AG20443 (cell line): ENCODE measurements at regions not wholly inside any gene's neighbourhood (a gene's known extent, or its start where the extent isn't known, plus 50 kb on each side); places are given as distances from the start of the nearest gene placed in this dataset.

ENCODE experiments used
- DNase-seq: peaks from one replicate; pipeline ENCODE4 v3.0.0; 2012; ENCODE audit warnings: low spot score, mixed read lengths

DNA sequence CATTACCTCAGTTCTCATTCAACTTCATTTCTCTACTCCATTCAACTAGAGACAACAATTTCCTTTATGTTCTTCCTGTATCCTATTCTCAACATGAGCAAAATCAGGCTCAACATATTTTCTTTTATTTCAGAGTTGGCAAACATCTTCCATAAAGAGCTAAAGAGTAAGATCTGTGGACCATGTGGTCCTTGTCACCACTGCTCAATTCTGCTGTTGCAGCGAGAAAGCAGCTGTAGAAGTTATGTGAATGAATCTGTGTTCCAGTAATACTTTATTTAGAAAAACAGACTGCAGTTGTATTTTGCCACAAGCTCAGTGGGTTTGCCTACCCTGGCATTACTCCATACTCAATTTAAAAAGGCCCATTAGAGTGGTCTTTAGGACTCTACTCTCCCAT, 2057.3 kb downstream of the ARAP2 start:
- DNase-seq: no peak

DNA sequence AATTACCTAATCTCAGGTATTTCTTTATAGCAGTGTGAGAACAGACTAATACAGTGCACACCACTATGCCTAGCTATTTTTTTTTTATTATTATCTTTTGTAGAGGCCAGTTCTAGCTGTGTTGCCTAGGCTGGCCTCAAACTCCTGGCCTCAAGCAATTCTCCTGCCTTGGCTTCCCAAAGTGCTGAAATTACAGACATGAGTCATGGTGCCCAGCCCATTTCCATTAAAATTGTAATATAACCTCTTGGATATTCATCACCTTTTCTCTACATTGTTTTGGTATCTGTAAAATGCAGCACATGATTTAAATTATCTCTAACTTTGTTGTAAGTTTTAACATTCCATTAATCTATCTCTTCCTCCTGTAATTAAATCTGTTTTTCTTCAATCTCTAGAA, 2052.9 kb downstream of the ARAP2 start:
- no peak for DNase-seq

GRCh38 chr4:34193451-34194154, 2050.7 kb downstream of the ARAP2 start:
- DNase-seq: no peak

GRCh38 chr4:34194585-34194984, 2049.7 kb downstream of the ARAP2 start:
- no peak for DNase-seq

GRCh38 chr4:34196375-34196774, 2047.9 kb downstream of the ARAP2 start:
- DNase-seq: no peak

GRCh38 chr4:34198966-34199365, 2045.3 kb downstream of the ARAP2 start:
- DNase-seq: no peak

GRCh38 chr4:34200535-34200934, 2043.8 kb downstream of the ARAP2 start:
- no peak for DNase-seq

- DNase-seq: no peak
Observed at GRCh38 chr4:34202154-34202553, 2042.2 kb downstream of the ARAP2 start.

DNA sequence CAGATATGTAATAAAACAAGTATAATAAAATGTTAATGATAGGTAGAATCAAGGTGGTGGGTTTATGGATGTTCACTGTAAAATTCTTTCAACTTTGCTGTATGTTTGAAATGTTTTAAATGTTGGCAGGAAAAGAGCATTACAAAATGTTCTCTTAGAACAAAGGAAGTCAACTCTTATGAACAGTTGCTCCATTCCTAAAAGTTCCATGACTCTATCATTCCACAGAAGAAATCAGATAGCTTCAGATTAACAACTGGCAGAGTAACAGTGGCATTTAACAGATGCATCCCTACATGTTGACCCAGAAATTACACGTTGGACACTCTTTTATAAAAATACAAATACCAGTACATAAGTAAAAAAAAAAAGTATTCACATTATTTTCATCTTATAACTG, 2023.7 kb downstream of the ARAP2 start:
- no peak for DNase-seq

DNA sequence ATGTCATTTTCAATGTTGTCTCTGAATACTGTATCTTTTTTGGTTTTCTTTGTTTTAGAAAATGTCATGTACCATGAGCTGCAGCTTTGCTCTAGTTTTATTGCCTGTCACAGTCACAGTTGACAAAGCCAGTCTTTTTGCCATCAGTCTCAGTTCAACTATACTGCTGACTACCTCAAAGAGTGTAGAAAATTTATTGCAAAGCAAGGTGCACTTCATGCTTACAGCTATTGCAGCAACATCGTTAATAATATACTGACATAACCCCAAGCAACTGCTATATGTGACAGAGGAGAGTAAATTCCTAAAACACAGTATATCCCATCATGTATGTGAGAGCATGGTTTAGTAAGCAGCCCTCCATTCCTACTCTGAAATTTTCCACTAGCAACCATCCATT, 2022.3 kb downstream of the ARAP2 start:
- no peak for DNase-seq

GRCh38 chr4:34236118-34236517, 2008.2 kb downstream of the ARAP2 start:
- DNase-seq: no peak

DNA sequence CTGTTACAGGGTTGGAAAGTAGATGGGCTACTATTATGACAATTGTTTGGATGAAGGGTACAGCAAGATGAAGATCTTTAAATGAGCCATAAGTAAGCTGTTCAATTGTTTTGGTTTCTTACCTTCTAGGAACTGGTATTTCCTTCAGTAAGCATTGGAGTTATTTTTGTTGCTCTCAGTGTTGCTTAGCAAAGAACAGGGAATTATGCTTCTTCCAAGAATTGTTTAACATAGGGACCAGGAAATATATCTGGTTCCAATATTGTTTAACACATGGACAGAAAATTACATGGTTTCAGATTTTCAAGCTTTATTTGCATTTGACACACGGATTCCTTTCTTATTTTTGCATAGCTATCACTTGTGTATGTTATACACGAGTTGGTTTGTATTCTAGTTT, 1999.0 kb downstream of the ARAP2 start:
- DNase-seq: no peak

DNA sequence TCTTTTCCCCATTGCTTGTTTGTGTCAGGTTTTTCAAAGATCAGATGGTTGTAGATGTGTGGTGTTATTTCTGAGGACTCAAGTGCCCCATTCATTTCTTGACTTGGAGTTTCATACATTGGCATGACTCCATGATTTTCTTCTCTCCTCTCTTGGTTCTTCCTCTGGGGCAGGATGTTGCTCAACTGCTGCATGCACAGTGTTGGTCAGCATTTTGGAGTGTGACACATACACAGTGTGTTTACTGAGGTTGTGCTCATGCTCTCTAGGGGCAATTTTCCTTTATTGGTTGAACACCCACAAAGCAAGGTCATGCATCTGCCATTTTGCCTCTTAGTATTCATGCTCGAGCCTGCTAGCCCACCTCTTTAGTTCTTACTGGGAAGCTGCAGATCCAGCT, 1993.8 kb downstream of the ARAP2 start:
- no peak for DNase-seq

- no peak for DNase-seq
Observed at GRCh38 chr4:34253239-34253638, 1991.1 kb downstream of the ARAP2 start.

DNA sequence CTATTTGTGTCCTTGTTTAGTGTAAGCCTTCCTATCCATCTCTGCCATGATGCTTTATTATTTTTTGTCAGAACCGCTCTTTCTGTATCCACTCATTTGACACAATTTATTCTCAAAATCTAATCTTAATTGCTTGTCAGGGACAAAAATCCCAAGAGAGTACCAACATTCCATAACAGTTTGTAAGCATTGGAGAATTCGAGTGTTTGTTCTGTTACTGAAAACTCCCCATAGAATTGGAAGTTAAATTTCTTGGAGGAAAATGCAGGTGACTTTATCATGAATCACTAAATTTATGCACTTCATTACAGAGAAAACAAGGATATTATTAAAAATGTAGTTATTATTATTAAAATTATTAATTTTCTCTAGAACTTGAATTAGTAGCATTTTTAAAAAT, 1986.1 kb downstream of the ARAP2 start:
- DNase-seq: no peak

DNA sequence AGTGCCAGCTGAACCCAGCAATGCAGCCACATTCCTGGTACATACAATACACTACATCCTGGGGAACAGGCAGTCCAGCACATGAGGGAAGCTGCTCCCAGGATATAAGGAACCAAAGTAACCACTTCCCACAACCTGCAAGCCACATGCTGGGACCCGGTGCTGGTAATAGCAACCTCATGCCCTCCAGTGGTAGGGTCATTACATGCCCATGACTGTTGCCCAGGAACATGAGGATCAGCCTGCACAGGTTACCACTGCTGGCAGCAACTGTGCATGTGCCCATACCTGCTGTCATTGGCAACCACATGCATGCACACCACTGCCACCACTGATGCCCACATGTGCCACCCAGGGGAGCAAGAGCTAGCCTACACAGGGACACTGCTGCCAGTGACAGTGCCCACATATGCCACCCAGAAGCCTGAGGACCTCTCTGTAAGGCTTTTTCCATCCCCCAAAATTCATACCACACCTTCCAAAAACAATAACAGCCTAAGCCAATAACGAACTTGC, 1982.5 kb downstream of the ARAP2 start:
- DNase-seq: no peak

DNA sequence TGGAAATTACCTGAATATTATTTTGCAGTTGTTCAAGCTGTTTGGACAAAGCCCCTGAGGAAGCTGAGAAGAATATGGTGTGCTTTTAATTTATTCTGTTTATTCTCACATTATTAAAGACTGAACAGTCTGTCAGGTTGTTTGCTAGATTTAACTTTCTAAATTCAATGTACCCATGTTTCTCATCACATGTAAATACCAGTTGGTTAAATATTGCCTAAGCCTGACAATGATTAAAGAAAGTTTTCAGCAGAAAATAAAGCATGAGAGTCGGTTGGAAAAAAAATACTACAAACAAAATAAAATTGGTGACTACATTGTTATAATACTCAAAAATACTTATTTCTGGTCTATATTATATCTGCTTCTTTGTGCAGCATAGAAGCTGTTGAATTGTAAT, 1974.7 kb downstream of the ARAP2 start:
- DNase-seq: no peak

- no peak for DNase-seq
Observed at GRCh38 chr4:34271479-34272355, 1972.6 kb downstream of the ARAP2 start.

DNA sequence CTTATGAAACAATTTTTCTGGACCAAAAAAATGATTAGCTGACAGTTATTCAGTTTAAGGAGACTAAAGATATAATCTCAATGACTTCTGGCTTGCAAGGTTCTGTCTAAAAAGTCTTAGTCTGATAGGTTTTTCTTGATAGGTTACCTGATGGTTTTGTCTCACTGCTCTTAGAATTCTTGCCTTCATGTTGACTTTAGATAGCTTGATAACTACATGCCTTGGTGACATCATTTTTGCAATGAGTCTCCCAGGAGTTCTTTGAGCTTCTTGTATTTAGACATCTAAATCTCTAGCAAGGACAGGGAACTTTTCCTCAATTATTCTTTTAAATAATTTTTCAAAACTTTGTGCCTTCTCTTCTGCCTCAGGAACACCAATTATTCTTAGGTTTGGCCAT, 1965.3 kb downstream of the ARAP2 start:
- DNase-seq: no peak

DNA sequence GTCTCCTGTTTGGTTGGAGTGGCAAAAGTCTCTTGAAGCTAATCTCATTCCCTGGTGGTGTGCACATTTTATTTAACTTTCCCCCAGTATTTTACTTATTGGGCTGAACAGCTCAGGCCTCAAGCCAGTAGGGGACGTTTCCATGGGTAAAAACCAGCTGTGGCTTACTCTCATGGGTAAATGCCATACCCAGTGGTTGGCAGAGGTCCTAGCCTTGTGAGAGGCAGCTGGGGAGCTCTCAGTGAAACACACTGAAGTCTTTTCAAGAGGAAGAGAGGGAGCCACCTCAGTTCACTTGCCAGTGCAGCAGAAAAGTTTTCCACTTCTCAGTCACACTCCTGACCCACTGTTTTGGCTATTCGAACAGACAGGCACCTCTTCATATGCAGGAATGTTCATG, 1964.2 kb downstream of the ARAP2 start:
- no peak for DNase-seq

DNA sequence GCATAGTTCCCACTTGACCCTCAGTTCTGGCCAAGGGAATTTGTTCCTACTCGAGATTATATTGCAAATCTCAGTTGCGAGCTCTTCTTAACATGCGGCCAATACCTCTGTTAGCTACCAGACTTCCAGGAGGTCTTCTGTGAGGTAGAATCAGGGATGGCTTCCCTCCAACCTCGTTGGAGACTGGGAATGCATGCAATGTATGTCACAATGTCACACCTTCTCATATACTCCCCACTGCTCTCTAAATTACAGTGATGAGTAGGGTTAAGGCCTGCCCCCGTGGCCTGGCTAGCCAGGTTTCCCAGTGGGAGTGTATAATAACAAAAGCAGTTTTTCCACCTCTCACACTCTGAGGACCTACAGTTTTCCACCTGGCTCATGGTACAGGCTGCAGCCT, 1962.5 kb downstream of the ARAP2 start:
- DNase-seq: no peak

DNA sequence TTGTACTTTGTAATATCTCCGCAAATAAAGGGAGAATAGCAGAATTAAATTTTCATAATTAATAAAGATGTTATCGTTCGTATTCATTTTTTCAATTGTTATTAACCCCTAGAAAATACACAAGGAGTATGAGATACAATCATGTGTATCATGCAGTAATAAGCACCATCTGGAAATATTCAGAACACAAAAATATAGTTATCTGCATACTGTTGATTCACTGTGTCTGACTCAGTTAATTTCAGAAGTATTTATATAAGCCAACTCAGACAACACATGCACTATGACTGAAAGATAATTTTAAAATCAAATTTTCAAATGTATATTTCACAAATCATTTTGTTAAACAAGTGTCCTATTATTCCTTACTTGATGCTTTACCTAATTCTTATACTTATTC, 1954.8 kb downstream of the ARAP2 start:
- DNase-seq: no peak

DNA sequence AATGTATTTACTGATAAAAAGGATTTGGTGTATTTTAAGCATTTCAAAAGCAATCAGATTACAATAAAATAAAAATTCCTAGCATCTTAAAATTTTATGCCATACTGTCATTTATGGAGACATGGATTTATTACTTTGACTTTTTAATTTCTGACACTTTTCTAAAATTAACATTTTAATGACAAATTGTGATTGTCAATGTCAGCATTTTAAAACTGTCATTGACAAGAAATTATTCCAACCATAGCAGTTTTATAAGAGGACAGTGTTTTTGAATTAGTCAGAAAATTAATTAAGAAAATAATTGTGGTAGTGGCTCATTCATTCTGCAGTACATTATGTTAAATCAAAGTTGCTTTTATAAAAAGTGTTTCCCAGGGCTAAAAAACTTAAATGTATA, 1954.4 kb downstream of the ARAP2 start:
- no peak for DNase-seq
